Tibial nerve (tissue), 4 donors: ENCODE measurements at regions not wholly inside any gene's neighbourhood (a gene's known extent, or its start where the extent isn't known, plus 50 kb on each side); places are given as distances from the start of the nearest gene placed in this dataset.

Source experiments
- DNase-seq, 2 donors: peaks; one replicate each; pipeline ENCODE4 v3.0.0-alpha.2; 2019; ENCODE audit warnings: low spot score in 2 of 2
- H3K27ac ChIP-seq, 4 donors: fragments of 200-600 bp; sonication (generic) in 3 of 4; one replicate each; pipeline ENCODE4 v1.5.1; 2017 to 2019; ENCODE audit warnings: mild to moderate bottlenecking in 1 of 4
- H3K27me3 ChIP-seq, 2 donors: fragments of 200-600 bp; sonication (generic) in 1 of 2; one replicate each; pipeline versions ENCODE4 v1.5.1 to v1.6.0; 2017 to 2019
- H3K36me3 ChIP-seq, 3 donors: fragments of 200-600 bp; sonication (generic); one replicate each; pipeline ENCODE4 v1.5.1; 2018 to 2019
- H3K4me1 ChIP-seq, 4 donors: fragments of 200-600 bp; sonication (generic) in 3 of 4; one replicate each; pipeline ENCODE4 v1.5.1; 2017 to 2019
- H3K4me3 ChIP-seq, 4 donors: fragments of 200-600 bp; sonication (generic) in 3 of 4; one replicate each; pipeline ENCODE4 v1.5.1; 2017 to 2019; ENCODE audit warnings: mild to moderate bottlenecking in 1 of 4, moderate library complexity in 1 of 4
- H3K9me3 ChIP-seq, 4 donors: fragments of 200-600 bp; sonication (generic) in 3 of 4; one replicate each; pipeline ENCODE4 v1.5.1; 2017 to 2019
- EP300 ChIP-seq, 2 donors: sonication (generic); formaldehyde crosslinking; IDR thresholded peaks; one replicate each; pipeline ENCODE4 v1.6.1; 2017; ENCODE audit warnings: antibody characterized with exemption in 2 of 2, mild to moderate bottlenecking in 1 of 2
- POLR2A ChIP-seq, 2 donors: fragments of 450-650 bp; IDR thresholded peaks; one replicate each; pipeline ENCODE4 v1.6.1; 2017; ENCODE audit warnings: antibody characterized with exemption in 2 of 2, mild to moderate bottlenecking in 2 of 2, moderate library complexity in 2 of 2
- WGBS, 2 donors: methylation state at CpG; one replicate each; pipeline ENCODE4 v1.1.5; 2018; 5-methylcytosine and 5-hydroxymethylcytosine counted together
- TF ChIP-seq, protein P1 (sequence below), 5 experiments: fragments of 200-600 bp in 3 of 5; fragments of 450-650 bp in 2 of 5; sonication (generic) in 3 of 5; IDR thresholded peaks; one replicate each; pipeline ENCODE4 v1.5.1; 2016 to 2019; ENCODE audit warnings: antibody characterized with exemption in 5 of 5, mild to moderate bottlenecking in 3 of 5, moderate library complexity in 2 of 5

DNA sequence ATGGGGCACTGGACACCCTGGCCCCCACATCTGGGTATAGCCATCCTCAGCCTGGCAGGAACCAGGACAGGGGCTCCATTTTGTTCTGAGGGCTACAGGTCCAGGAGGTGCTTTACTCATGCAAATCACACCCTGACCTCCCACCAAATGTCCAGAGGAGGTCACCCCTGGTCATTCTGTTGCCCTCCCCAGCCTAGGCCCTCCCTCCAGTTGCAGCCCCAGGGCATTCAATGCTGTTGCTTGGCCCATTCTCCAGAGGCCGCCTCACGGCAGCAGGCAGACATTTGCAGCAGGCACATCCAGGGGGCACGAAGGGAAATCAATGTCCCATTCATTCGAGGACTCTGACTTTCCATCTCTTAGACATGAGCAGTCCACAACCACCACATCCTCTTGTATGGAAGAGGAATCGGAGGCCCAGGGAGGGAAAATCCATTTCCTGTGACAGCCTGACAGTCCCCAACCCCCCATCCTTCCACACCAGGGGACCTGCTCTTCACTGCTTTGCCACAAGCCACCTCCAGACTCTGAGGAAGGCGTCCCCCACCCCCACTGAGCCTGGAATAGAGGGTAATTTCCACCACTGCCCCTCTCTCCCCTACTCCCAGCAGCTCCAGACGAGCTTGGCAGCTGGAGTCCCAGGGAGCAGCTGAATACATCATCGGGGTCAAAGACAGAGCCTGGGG lies 76.2 kb upstream of the UNC5B start:
- WGBS, 2 donors, result 54 to 57% methylated on average over 8 of the region's 8 CpGs
- H3K4me1 ChIP-seq, result peaks cover 0 to 5% (median 0%) of the 10 kb centered on the region in 4 donors
- no peaks in the 10 kb centered on the region for H3K27me3 ChIP-seq
- TF ChIP-seq POLR2A (IDR thresholded peaks at IDR 0.05) (no peak), EP300 (IDR thresholded peaks at IDR 0.05) (no peak)
- TF ChIP-seq, protein P1, sequence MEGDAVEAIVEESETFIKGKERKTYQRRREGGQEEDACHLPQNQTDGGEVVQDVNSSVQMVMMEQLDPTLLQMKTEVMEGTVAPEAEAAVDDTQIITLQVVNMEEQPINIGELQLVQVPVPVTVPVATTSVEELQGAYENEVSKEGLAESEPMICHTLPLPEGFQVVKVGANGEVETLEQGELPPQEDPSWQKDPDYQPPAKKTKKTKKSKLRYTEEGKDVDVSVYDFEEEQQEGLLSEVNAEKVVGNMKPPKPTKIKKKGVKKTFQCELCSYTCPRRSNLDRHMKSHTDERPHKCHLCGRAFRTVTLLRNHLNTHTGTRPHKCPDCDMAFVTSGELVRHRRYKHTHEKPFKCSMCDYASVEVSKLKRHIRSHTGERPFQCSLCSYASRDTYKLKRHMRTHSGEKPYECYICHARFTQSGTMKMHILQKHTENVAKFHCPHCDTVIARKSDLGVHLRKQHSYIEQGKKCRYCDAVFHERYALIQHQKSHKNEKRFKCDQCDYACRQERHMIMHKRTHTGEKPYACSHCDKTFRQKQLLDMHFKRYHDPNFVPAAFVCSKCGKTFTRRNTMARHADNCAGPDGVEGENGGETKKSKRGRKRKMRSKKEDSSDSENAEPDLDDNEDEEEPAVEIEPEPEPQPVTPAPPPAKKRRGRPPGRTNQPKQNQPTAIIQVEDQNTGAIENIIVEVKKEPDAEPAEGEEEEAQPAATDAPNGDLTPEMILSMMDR (IDR thresholded peaks at IDR 0.05), result no peak
- no peak for DNase-seq
- H3K27ac ChIP-seq, result no peak overlapping the region
- H3K36me3 ChIP-seq, result no peaks in the 10 kb centered on the region
- H3K4me3 ChIP-seq, result no peak overlapping the region
- H3K9me3 ChIP-seq, result no peaks in the 10 kb centered on the region

DNA sequence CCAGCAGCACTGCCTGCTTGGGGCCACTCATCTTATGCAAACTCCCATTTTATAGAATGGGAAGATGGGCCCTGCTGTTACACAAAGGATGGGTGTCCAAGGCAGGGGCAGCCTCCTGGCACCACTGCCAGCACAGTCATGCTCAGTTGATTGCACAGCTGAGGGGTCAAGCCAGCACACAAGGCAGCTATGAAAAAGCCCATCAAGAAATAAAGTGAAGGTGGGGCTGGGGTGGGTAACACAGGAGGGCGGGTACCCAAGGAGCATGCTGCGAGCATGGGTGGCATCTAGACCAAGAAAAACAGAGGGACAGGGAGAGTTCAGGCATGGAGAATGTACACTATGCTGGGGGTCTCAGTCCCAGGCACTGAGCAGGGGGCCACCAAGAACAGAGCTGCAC lies 74.7 kb upstream of the UNC5B start:
- no peak overlapping the region for H3K4me3 ChIP-seq
- H3K9me3 ChIP-seq, result no peaks in the 10 kb centered on the region
- H3K27ac ChIP-seq, result no peak overlapping the region
- DNase-seq, result no peak
- no peaks in the 10 kb centered on the region for H3K27me3 ChIP-seq
- H3K4me1 ChIP-seq, result no peaks in the 10 kb centered on the region
- TF ChIP-seq EP300 (IDR thresholded peaks at IDR 0.05), result no peak
- no peak for TF ChIP-seq POLR2A (IDR thresholded peaks at IDR 0.05)
- TF ChIP-seq, protein P1 (IDR thresholded peaks at IDR 0.05), result no peak
- H3K36me3 ChIP-seq, result no peaks in the 10 kb centered on the region
- 95 to 100% methylated on average over 2 of the region's 2 CpGs for WGBS, 2 donors

DNA sequence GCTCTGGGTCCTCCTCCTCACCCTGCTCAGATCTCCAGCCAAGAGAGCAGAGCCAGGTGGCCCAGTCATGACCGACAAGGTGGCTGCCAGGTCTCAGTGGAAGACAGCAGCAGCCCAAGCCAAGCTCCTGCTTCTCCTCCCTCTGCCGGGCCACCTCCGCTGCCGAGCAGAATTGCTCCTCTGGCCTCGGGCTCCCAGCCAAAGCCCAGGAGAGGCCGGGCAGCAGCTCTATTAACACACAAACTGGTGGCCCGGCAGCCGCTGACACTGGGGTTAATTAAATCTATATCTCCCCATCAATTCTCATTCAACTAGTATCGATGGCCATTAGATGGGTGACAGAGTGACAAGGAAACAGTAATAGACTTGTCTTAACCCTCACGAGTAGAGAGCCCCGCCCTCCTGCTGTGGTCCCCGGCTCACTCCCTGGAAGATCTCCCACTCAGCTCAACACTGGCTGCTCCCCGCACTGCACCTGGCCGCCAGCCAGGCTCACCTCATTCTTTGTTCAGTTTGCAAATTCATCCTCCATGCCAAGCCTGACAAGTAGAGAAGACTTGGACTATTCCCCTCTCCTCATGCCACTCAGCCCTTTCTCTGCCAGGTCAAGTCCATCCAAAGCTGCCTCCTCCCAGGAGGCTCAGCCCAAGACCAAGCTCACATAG lies 74.1 kb upstream of the UNC5B start:
- WGBS, 2 donors, result 54 to 64% methylated on average over 13 to 14 of the region's 14 CpGs
- no peak for DNase-seq
- no peaks in the 10 kb centered on the region for H3K36me3 ChIP-seq
- TF ChIP-seq, protein P1 (IDR thresholded peaks at IDR 0.05), result no peak
- no peak for TF ChIP-seq EP300 (IDR thresholded peaks at IDR 0.05)
- no peak for TF ChIP-seq POLR2A (IDR thresholded peaks at IDR 0.05)
- H3K27ac ChIP-seq, result no peak overlapping the region
- no peaks in the 10 kb centered on the region for H3K27me3 ChIP-seq
- H3K9me3 ChIP-seq, result no peaks in the 10 kb centered on the region
- H3K4me1 ChIP-seq, result no peaks in the 10 kb centered on the region
- no peak overlapping the region for H3K4me3 ChIP-seq

DNA sequence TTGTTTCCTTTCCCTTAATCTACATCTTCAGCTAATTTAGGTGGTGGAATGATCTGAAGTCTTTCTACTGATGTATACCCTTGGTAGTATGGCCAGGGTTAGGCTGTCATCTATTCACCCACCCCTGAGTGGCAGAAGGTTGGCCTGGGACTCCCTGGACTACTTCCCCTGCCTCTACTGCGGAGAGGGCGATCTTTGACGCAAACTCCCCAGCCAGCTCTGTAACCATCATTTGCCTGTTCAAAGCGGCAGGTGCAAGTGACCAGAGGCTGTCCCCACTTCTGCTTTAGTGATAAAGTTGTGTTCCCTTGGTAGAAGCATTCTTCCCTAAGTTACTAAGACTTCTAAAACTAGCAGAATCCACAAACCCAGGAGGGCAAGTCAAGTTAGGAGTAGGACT lies 70.8 kb upstream of the UNC5B start:
- TF ChIP-seq EP300 (IDR thresholded peaks at IDR 0.05), result no peak
- TF ChIP-seq, protein P1 (IDR thresholded peaks at IDR 0.05), result no peak
- no peak for TF ChIP-seq POLR2A (IDR thresholded peaks at IDR 0.05)
- WGBS, 2 donors, result 89 to 95% methylated on average over 4 of the region's 4 CpGs
- Histone ChIP-seq H3K36me3 (no peaks in the 10 kb centered on the region), H3K27me3 (no peaks in the 10 kb centered on the region), H3K4me3 (no peak overlapping the region), H3K27ac (no peak overlapping the region), H3K4me1 (no peaks in the 10 kb centered on the region), H3K9me3 (no peaks in the 10 kb centered on the region)
- no peak for DNase-seq

DNA sequence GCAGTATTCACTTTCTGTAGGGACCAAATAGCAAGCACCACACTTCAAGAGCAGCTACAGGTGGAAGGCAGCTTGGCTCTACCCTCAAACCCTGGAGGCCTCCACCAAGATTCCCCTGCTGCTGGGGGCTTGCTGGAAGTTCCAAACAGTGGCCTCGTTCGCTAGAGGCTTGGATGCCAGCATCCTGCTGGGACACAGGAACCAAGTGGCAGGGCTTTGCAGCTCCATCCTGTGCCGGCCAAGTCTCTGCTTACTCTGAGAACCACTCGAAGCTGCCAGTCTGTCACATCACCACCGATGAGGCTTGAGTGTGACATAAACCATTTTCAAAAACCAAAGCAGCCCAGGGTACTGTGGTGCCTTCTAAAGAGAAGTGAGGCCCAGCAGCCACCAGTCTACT lies 69.2 kb upstream of the UNC5B start:
- DNase-seq, result no peak
- H3K4me3 ChIP-seq, result no peak overlapping the region
- WGBS, 2 donors, result 82% methylated on average over 4 of the region's 5 CpGs
- H3K27me3 ChIP-seq, result no peaks in the 10 kb centered on the region
- H3K36me3 ChIP-seq, result no peaks in the 10 kb centered on the region
- H3K9me3 ChIP-seq, result no peaks in the 10 kb centered on the region
- H3K4me1 ChIP-seq, result no peaks in the 10 kb centered on the region
- TF ChIP-seq EP300 (IDR thresholded peaks at IDR 0.05), result no peak
- TF ChIP-seq, protein P1 (IDR thresholded peaks at IDR 0.05), result no peak
- no peak for TF ChIP-seq POLR2A (IDR thresholded peaks at IDR 0.05)
- no peak overlapping the region for H3K27ac ChIP-seq
